ENCODE measurements at regions not wholly inside any gene's neighbourhood (a gene's known extent, or its start where the extent isn't known, plus 50 kb on each side); places are given as distances from the start of the nearest gene placed in this dataset.

- no peak for TF ChIP-seq CTCF (IDR thresholded peaks at IDR 0.05; ENCODE audit: control insufficient read depth, insufficient read depth, low read depth, low read length, missing control alignments)
- no peak for DNase-seq (ENCODE audit: low read depth)
- no peak overlapping the region for H3K4me3 ChIP-seq (ENCODE audit: control insufficient read depth, low read depth, low read length)
Observed at GRCh38 chr4:101678180-101678579, 112.3 kb upstream of the BANK1 start.

- H3K4me3 ChIP-seq (ENCODE audit: control insufficient read depth, low read depth, low read length), result no peak overlapping the region
- TF ChIP-seq CTCF (IDR thresholded peaks at IDR 0.05; ENCODE audit: control insufficient read depth, insufficient read depth, low read depth, low read length, missing control alignments), result no peak
- no peak for DNase-seq (ENCODE audit: low read depth)
Observed at GRCh38 chr4:101670897-101671296, 119.6 kb upstream of the BANK1 start.

- DNase-seq (ENCODE audit: low read depth), result no peak
- TF ChIP-seq CTCF (IDR thresholded peaks at IDR 0.05; ENCODE audit: control insufficient read depth, insufficient read depth, low read depth, low read length, missing control alignments), result no peak
- H3K4me3 ChIP-seq (ENCODE audit: control insufficient read depth, low read depth, low read length), result no peak overlapping the region
Observed at GRCh38 chr4:101670370-101670769, 120.2 kb upstream of the BANK1 start.

- no peak overlapping the region for H3K4me3 ChIP-seq (ENCODE audit: control insufficient read depth, low read depth, low read length)
- TF ChIP-seq CTCF (IDR thresholded peaks at IDR 0.05; ENCODE audit: control insufficient read depth, insufficient read depth, low read depth, low read length, missing control alignments), result no peak
- no peak for DNase-seq (ENCODE audit: low read depth)
Observed at GRCh38 chr4:101669832-101670188, 120.7 kb upstream of the BANK1 start.

- DNase-seq (ENCODE audit: low read depth), result no peak
- no peak for TF ChIP-seq CTCF (IDR thresholded peaks at IDR 0.05; ENCODE audit: control insufficient read depth, insufficient read depth, low read depth, low read length, missing control alignments)
- H3K4me3 ChIP-seq (ENCODE audit: control insufficient read depth, low read depth, low read length), result no peak overlapping the region
Observed at GRCh38 chr4:101669138-101669831, 121.2 kb upstream of the BANK1 start.

GRCh38 chr4:101667348-101667747 is 123.2 kb upstream of the BANK1 start:
- no peak for DNase-seq (ENCODE audit: low read depth)
- H3K4me3 ChIP-seq (ENCODE audit: control insufficient read depth, low read depth, low read length), result no peak overlapping the region
- TF ChIP-seq CTCF (IDR thresholded peaks at IDR 0.05; ENCODE audit: control insufficient read depth, insufficient read depth, low read depth, low read length, missing control alignments), result no peak

- no peak overlapping the region for H3K4me3 ChIP-seq (ENCODE audit: control insufficient read depth, low read depth, low read length)
- DNase-seq (ENCODE audit: low read depth), result no peak
- no peak for TF ChIP-seq CTCF (IDR thresholded peaks at IDR 0.05; ENCODE audit: control insufficient read depth, insufficient read depth, low read depth, low read length, missing control alignments)
Observed at GRCh38 chr4:101660607-101661006, 129.9 kb upstream of the BANK1 start.

Measured in AG09309 (cell line).